ENCODE measurements at regions not wholly inside any gene's neighbourhood (a gene's known extent, or its start where the extent isn't known, plus 50 kb on each side); places are given as distances from the start of the nearest gene placed in this dataset.

DNA sequence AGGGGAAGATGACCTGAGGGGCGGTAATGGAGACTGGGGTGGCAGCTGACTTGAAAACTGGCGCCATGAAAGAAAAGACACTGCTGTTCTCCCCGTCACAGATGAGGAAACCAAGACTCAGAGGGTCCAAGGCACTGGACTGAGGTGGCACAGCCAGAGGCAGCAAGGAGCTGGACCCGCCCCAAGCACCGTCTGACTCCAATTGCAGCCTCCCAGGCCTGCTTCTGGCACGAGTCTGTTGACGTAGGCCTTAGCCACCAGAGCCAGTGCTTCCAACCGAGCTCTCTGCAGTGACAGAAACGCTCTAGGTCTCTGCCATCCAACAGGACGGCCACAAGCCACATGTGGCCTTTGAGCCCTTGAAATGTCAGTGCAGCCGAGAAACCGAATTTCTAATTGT lies 193.2 kb downstream of the OLFM1 start:
- no peak for TF ChIP-seq POLR2A (IDR thresholded peaks at IDR 0.05)
- TF ChIP-seq, protein P1, sequence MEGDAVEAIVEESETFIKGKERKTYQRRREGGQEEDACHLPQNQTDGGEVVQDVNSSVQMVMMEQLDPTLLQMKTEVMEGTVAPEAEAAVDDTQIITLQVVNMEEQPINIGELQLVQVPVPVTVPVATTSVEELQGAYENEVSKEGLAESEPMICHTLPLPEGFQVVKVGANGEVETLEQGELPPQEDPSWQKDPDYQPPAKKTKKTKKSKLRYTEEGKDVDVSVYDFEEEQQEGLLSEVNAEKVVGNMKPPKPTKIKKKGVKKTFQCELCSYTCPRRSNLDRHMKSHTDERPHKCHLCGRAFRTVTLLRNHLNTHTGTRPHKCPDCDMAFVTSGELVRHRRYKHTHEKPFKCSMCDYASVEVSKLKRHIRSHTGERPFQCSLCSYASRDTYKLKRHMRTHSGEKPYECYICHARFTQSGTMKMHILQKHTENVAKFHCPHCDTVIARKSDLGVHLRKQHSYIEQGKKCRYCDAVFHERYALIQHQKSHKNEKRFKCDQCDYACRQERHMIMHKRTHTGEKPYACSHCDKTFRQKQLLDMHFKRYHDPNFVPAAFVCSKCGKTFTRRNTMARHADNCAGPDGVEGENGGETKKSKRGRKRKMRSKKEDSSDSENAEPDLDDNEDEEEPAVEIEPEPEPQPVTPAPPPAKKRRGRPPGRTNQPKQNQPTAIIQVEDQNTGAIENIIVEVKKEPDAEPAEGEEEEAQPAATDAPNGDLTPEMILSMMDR (IDR thresholded peaks at IDR 0.05 in 4 of 5, conservative IDR thresholded peaks at IDR 0.05 in 1 of 5), result no peak

Data from gastrocnemius medialis (tissue), 4 donors.